ENCODE measurements at regions not wholly inside any gene's neighbourhood (a gene's known extent, or its start where the extent isn't known, plus 50 kb on each side); places are given as distances from the start of the nearest gene placed in this dataset.

DNA sequence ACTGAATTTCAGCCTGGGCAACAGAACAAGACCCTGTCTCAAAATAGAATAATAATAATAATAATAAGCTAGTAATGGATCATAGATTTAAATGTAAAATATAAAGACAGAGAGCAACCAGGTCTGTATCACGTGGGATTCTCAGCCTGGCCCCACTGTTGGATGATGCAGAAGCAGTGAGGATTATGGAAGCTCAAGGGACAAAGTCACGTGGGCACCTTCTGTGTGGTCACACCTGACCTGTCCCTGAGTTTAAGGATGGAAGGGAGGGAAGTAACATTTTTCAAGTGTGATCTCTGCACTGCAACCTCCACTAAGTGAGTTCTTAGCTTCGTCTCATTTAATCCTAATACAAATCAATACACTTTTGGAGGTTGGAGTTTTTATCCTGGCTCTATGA is 212.5 kb upstream of the IER5L start:
- CTCF ChIA-PET (ENCODE audit: partially characterized antibody) = interaction anchor here (0.8 to 1.5 kb wide), 6 partner anchors 8 to 218 kb away, joined by 3 to 6 read pairs (median 4); no protein-coding TSS in a partner anchor
- Histone ChIP-seq H2BK15ac (ENCODE audit: low read length) (no peak overlapping the region; the same call in 1 of the 2 replicates), H3K9me3 (ENCODE audit: insufficient read depth in 2 of 2, low read depth in 1 of 2, low read length in 1 of 2) (no peaks in the 10 kb centered on the region), H3K56ac (replicated peaks; ENCODE audit: insufficient read length, low read depth, low read length) (no peak overlapping the region), H3K79me1 (ENCODE audit: low read depth, low read length) (no peaks in the 10 kb centered on the region), H2AFZ (ENCODE audit: low read length) (no peak overlapping the region), H3K9ac (replicated peaks in 1 of 4; ENCODE audit: extremely low read depth in 1 of 4, low read depth in 3 of 4, low read length in 3 of 4) (no peak overlapping the region), H2BK5ac (ENCODE audit: low read depth, low read length) (no peak overlapping the region), H3K18ac (ENCODE audit: extremely low read depth, low read length) (no peak overlapping the region), H3K23ac (ENCODE audit: insufficient read length) (no peak overlapping the region), H3K14ac (ENCODE audit: insufficient read length) (no peak overlapping the region), H4K8ac (ENCODE audit: extremely low read depth, insufficient read depth, low read length) (no peak overlapping the region), H3K23me2 (ENCODE audit: low read depth, low read length) (peaks cover 5% of the 10 kb centered on the region; the same call in 1 of the 2 replicates), H2BK20ac (ENCODE audit: low read length) (no peak overlapping the region), H3K4ac (replicated peaks; ENCODE audit: insufficient read length, low read depth, low read length) (no peak overlapping the region), H3K79me2 (ENCODE audit: control insufficient read depth in 1 of 2, insufficient read depth in 2 of 2, low read length in 2 of 2) (no peaks in the 10 kb centered on the region), H2AK5ac (ENCODE audit: low read depth, low read length) (no peak overlapping the region), H3K36me3 (ENCODE audit: control insufficient read depth in 2 of 4, insufficient read depth in 4 of 4, low read length in 3 of 4) (no peaks in the 10 kb centered on the region), H2BK120ac (replicated peaks; ENCODE audit: low read depth, low read length) (no peak overlapping the region), H2BK12ac (ENCODE audit: low read depth, low read length) (no peak overlapping the region), H3K27me3 (replicated peaks in 1 of 4; ENCODE audit: control insufficient read depth in 3 of 4, extremely low read depth in 1 of 4, insufficient read depth in 3 of 4, low read length in 3 of 4) (peaks cover 0 to 2% (median 0%) of the 10 kb centered on the region in 4 experiments; a peak in 1 of 7 replicates), H4K5ac (ENCODE audit: insufficient read length, low read depth, low read length) (no peak overlapping the region), H4K91ac (replicated peaks; ENCODE audit: insufficient read length, low read length) (no peak overlapping the region), H3K27ac (ENCODE audit: low read depth, low read length) (no peak overlapping the region), H3K4me3 (ENCODE audit: extremely low read depth in 1 of 4, insufficient read depth in 2 of 4, low read depth in 3 of 4, low read length in 4 of 4) (no peak overlapping the region), H4K20me1 (replicated peaks in 1 of 2; ENCODE audit: control insufficient read depth in 1 of 2, insufficient read depth in 2 of 2, low read length in 2 of 2) (no peaks in the 10 kb centered on the region), H3K4me1 (replicated peaks in 1 of 4; ENCODE audit: control insufficient read depth in 3 of 4, insufficient read depth in 4 of 4, low read length in 3 of 4) (peaks cover 0 to 7% (median 0%) of the 10 kb centered on the region in 4 experiments; a peak in 2 of 7 replicates), H3K4me2 (ENCODE audit: insufficient read depth in 1 of 2, low read depth in 2 of 2, low read length in 2 of 2) (no peak overlapping the region)
- DNase-seq (ENCODE audit: low read depth in 1 of 2, low spot score in 2 of 2) (no peak), FAIRE-seq (no peak)
- TF ChIP-seq TCF12 (IDR thresholded peaks at IDR 0.05; ENCODE audit: low read depth, low read length) (no peak), SUZ12 (IDR thresholded peaks at IDR 0.05; ENCODE audit: low read length) (no peak), SP1 (IDR thresholded peaks at IDR 0.05; ENCODE audit: low read depth, low read length) (no peak), EZH2 (IDR thresholded peaks at IDR 0.05; ENCODE audit: low read depth, low read length, severe bottlenecking) (no peak), RXRA (IDR thresholded peaks at IDR 0.05; ENCODE audit: insufficient read depth, low read depth, low read length) (no peak)
- 87% methylated on average over 3 of the region's 3 CpGs; no CpG with 5 or more reads in 1 of the 2 experiments for WGBS, 2 experiments (ENCODE audit: extremely low coverage in 1 of 2, insufficient coverage in 1 of 2, insufficient read length in 1 of 2, insufficient replicate concordance in 2 of 2, low coverage in 1 of 2, low lambda C conversion rate in 2 of 2, missing lambda C conversion rate in 1 of 2)
- POLR2A ChIA-PET (ENCODE audit: partially characterized antibody) = interaction anchor here (0.6 to 1.9 kb wide), 2 partner anchors 13 to 33 kb away, joined by 3 to 5 read pairs; no protein-coding TSS in a partner anchor
